Smooth muscle cell (in vitro differentiated cells): ENCODE measurements at regions not wholly inside any gene's neighbourhood (a gene's known extent, or its start where the extent isn't known, plus 50 kb on each side); places are given as distances from the start of the nearest gene placed in this dataset.
"Not testable (repeated sequence)": the region's sequence is repeated elsewhere in the genome, so short reads cannot be mapped to it uniquely, and the experiment has no call there.

Experiments
- DNase-seq: peaks from one replicate; lab custom pipeline; 2025; ENCODE audit not compliant: unreplicated experiment; lab: John Stamatoyannopoulos, UW
- H2AFZ ChIP-seq: fragments of 200-600 bp; sonication (generic); 2 replicates; pipeline ENCODE4 v1.6.0; 2016; ENCODE audit warnings: antibody characterized with exemption, low read depth, mild to moderate bottlenecking
- H3F3A ChIP-seq: fragments of 200-600 bp; sonication (generic); 2 replicates; pipeline ENCODE4 v1.6.0; 2017; ENCODE audit warnings: antibody characterized with exemption, low read depth
- H3K27ac ChIP-seq: fragments of 200-600 bp; sonication (generic); 2 replicates; pipeline ENCODE4 v1.5.1; 2016; ENCODE audit warnings: low read depth, mild to moderate bottlenecking
- H3K27me3 ChIP-seq: fragments of 200-600 bp; sonication (generic); 2 replicates; pipeline ENCODE4 v1.6.1; 2016; ENCODE audit warnings: low read depth, mild to moderate bottlenecking
- H3K36me3 ChIP-seq: fragments of 200-600 bp; sonication (generic); 2 replicates; pipeline ENCODE4 v1.5.1; 2016; ENCODE audit warnings: low read depth
- H3K4me1 ChIP-seq: fragments of 200-600 bp; sonication (generic); 2 replicates; pipeline ENCODE4 v1.5.1; 2016; ENCODE audit warnings: low read depth
- H3K4me2 ChIP-seq: fragments of 200-600 bp; sonication (generic); 2 replicates; pipeline ENCODE4 v1.6.0; 2016; ENCODE audit warnings: mild to moderate bottlenecking
- H3K4me3 ChIP-seq: fragments of 200-600 bp; sonication (generic); 2 replicates; pipeline ENCODE4 v1.5.1; 2016; ENCODE audit warnings: mild to moderate bottlenecking
- H3K79me2 ChIP-seq: fragments of 200-600 bp; sonication (generic); 2 replicates; pipeline ENCODE4 v1.6.0; 2016; ENCODE audit warnings: low read depth, mild to moderate bottlenecking
- H3K9ac ChIP-seq: fragments of 200-600 bp; sonication (generic); 2 replicates; pipeline ENCODE4 v1.6.0; 2016; ENCODE audit warnings: low read depth
- H3K9me3 ChIP-seq: fragments of 200-600 bp; sonication (generic); replicated peaks from 2 replicates; pipeline ENCODE4 v1.5.1; 2016; ENCODE audit warnings: low read depth
- H4K20me1 ChIP-seq: fragments of 200-600 bp; sonication (generic); 2 replicates; pipeline ENCODE4 v1.6.0; 2016; ENCODE audit warnings: low read depth
- WGBS: methylation state at CpG from one replicate; pipeline ENCODE4 v1.1.7; 2016; ENCODE audit warnings: low lambda C conversion rate; 5-methylcytosine and 5-hydroxymethylcytosine counted together
- TF ChIP-seq, protein P1 (sequence below): fragments of 200-600 bp; sonication (generic); IDR thresholded peaks from 2 replicates; pipeline ENCODE4 v1.5.1; 2017; ENCODE audit warnings: borderline replicate concordance, mild to moderate bottlenecking, antibody characterized with exemption; ENCODE audit not compliant: insufficient read depth, poor library complexity, severe bottlenecking

DNA sequence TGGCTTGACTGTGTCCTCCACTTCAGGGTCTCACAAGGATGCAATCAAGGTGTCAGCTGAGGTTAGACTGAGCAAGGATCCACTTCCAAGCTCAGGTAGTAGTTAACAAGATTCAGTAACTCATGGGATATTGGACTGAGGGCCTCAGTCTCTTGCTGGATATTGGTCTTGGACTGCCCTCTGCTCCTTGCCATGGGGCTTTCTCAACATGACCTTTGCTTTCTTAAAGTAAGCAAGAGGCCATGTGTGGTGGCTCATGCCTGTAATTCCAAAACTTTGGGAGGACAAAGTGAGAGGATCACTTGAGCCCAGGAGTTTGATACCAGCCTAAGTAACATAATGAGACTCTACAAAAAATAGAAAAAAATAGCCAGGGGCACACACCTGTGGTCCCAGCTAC lies 231.3 kb upstream of the AMIGO2 start:
- Histone ChIP-seq H3K4me3 (no peak overlapping the region), H2AFZ (no peak overlapping the region), H3K27me3 (no peaks in the 10 kb centered on the region), H3F3A (no peaks in the 10 kb centered on the region), H3K9me3 (no peaks in the 10 kb centered on the region), H3K9ac (no peak overlapping the region), H3K4me1 (peaks cover 2% of the 10 kb centered on the region), H4K20me1 (no peaks in the 10 kb centered on the region), H3K27ac (no peak overlapping the region), H3K79me2 (no peaks in the 10 kb centered on the region), H3K4me2 (no peak overlapping the region), H3K36me3 (no peaks in the 10 kb centered on the region)
- TF ChIP-seq, protein P1, sequence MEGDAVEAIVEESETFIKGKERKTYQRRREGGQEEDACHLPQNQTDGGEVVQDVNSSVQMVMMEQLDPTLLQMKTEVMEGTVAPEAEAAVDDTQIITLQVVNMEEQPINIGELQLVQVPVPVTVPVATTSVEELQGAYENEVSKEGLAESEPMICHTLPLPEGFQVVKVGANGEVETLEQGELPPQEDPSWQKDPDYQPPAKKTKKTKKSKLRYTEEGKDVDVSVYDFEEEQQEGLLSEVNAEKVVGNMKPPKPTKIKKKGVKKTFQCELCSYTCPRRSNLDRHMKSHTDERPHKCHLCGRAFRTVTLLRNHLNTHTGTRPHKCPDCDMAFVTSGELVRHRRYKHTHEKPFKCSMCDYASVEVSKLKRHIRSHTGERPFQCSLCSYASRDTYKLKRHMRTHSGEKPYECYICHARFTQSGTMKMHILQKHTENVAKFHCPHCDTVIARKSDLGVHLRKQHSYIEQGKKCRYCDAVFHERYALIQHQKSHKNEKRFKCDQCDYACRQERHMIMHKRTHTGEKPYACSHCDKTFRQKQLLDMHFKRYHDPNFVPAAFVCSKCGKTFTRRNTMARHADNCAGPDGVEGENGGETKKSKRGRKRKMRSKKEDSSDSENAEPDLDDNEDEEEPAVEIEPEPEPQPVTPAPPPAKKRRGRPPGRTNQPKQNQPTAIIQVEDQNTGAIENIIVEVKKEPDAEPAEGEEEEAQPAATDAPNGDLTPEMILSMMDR = no peak
- DNase-seq = no peak

DNA sequence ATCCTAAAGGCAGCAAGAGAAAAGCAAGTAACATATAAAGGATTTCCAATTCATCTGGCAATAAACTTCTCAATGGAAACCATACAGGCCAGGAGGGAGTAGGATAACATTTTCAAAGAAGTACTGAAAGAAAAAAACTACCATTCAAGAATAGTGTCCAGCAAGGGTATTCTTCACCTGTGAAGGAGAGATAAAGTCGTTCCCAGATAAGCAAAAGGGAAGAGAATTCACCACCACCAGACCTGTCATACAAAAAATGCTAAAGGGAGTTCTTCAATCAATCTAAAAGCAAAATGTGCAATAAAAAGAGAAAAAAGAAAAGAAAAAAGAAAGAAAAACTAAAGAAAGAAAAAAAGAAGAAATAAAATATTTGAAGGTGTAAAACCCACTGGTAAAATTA lies 228.9 kb upstream of the AMIGO2 start:
- Histone ChIP-seq H3K4me3 (no peak overlapping the region), H3K9me3 (no peaks in the 10 kb centered on the region), H3K27me3 (no peaks in the 10 kb centered on the region), H4K20me1 (no peaks in the 10 kb centered on the region), H3K79me2 (no peaks in the 10 kb centered on the region), H3K9ac (no peak overlapping the region), H2AFZ (no peak overlapping the region), H3K27ac (no peak overlapping the region), H3K36me3 (no peaks in the 10 kb centered on the region), H3K4me1 (peaks cover 2% of the 10 kb centered on the region), H3F3A (no peaks in the 10 kb centered on the region), H3K4me2 (no peak overlapping the region)
- DNase-seq = no peak
- TF ChIP-seq, protein P1 = no peak
- 79% methylated on average over 1 of the region's 1 CpG for WGBS

GRCh38 chr12:47307680-47308399 lies 228.1 kb upstream of the AMIGO2 start:
- Histone ChIP-seq H3K4me2 (no peak overlapping the region), H4K20me1 (no peaks in the 10 kb centered on the region), H3K4me3 (no peak overlapping the region), H3K4me1 (peaks cover 2% of the 10 kb centered on the region), H3K36me3 (no peaks in the 10 kb centered on the region), H3K27ac (no peak overlapping the region), H3F3A (no peaks in the 10 kb centered on the region), H3K79me2 (no peaks in the 10 kb centered on the region), H2AFZ (no peak overlapping the region), H3K9me3 (no peaks in the 10 kb centered on the region), H3K9ac (no peak overlapping the region), H3K27me3 (no peaks in the 10 kb centered on the region)
- no peak for DNase-seq
- TF ChIP-seq, protein P1 = peak; percentile 59
- WGBS = 57% methylated on average over 7 of the region's 7 CpGs

DNA sequence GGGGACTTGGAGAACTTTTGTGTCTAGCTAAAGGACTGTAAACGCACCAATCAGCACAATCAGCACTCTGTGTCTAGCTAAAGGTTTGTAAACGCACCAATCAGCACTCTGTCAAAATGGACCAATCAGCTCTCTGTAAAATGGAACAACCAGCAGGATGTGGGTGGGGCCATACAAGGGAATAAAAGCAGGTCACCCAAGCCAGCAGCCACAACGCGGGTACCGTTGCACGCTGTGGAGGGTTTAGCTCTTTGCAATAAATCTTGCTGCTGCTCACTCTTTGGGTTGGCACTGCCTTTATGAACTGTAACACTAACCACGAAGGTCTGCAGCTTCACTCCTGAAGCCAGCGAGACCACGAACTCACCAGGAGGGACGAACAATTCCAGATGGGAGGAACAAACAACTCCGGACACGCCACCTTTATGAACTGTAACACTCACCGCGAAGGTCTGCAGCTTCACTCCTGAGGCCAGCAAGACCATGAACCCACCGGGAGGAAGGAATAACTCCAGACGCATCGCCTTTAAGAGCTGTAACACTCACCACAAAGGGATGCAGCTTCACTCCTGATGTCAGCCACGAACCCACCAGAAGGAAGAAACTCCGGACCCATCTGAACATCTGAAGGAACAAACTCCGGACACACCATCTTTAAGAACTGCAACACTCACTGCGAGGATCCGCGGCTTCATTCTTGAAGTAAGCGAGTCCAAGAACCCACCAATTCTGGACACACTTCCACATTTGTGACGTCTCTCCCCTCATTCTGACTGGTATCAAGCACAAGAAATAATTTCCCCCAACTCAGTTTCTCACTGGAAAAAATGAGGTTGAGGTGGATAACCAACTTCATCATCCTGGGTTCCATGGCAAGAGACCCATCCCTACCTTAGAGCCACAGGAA lies 227.3 kb upstream of the AMIGO2 start:
- H3K79me2 ChIP-seq, H3K9ac ChIP-seq, H3K27ac ChIP-seq, H4K20me1 ChIP-seq, H3K4me2 ChIP-seq, H3K9me3 ChIP-seq, H3K36me3 ChIP-seq, H3K4me1 ChIP-seq, DNase-seq, H3K27me3 ChIP-seq, H3K4me3 ChIP-seq, H3F3A ChIP-seq, H2AFZ ChIP-seq: not testable (repeated sequence)
- WGBS = 88% methylated on average over 25 of the region's 25 CpGs
